Daoy (cell line): ENCODE measurements at regions not wholly inside any gene's neighbourhood (a gene's known extent, or its start where the extent isn't known, plus 50 kb on each side); places are given as distances from the start of the nearest gene placed in this dataset.

Experiments
- DNase-seq: peaks from one replicate; pipeline ENCODE4 v3.0.0-alpha.2; 2015; ENCODE audit warnings: low read depth

GRCh38 chr14:100381395-100382105 lies 58.4 kb downstream of the SLC25A47 start:
- no peak for DNase-seq

- DNase-seq, result no peak
Measured at GRCh38 chr14:100382106-100382455, 58.9 kb downstream of the SLC25A47 start.

GRCh38 chr14:100383727-100384158 lies 60.6 kb downstream of the SLC25A47 start:
- DNase-seq, result peak; percentile 85

GRCh38 chr14:100384277-100384676 lies 61.1 kb downstream of the SLC25A47 start:
- DNase-seq, result no peak

- peak; percentile 67 for DNase-seq
Measured at GRCh38 chr14:100384819-100385813, 62.0 kb downstream of the SLC25A47 start.

- DNase-seq, result peak; percentile 46
Measured at GRCh38 chr14:100386121-100386520, 63.0 kb downstream of the SLC25A47 start.

- DNase-seq, result no peak
Measured at GRCh38 chr14:100386846-100387245, 63.7 kb downstream of the SLC25A47 start.

- DNase-seq, result no peak
Measured at GRCh38 chr14:100387450-100387849, 64.3 kb downstream of the SLC25A47 start.

GRCh38 chr14:100388103-100389054 lies 65.2 kb downstream of the SLC25A47 start:
- no peak for DNase-seq

- no peak for DNase-seq
Measured at GRCh38 chr14:100389497-100390104, 66.5 kb downstream of the SLC25A47 start.

GRCh38 chr14:100391173-100391572 lies 68.0 kb downstream of the SLC25A47 start:
- no peak for DNase-seq

- DNase-seq, result no peak
Measured at GRCh38 chr14:100391724-100392123, 68.6 kb downstream of the SLC25A47 start.

GRCh38 chr14:100392356-100392755 lies 69.2 kb downstream of the SLC25A47 start:
- no peak for DNase-seq

GRCh38 chr14:100393362-100393761 lies 70.2 kb downstream of the SLC25A47 start:
- DNase-seq, result no peak

- DNase-seq, result no peak
Measured at GRCh38 chr14:100393906-100394732, 71.0 kb downstream of the SLC25A47 start.

GRCh38 chr14:100394886-100395672 lies 71.9 kb downstream of the SLC25A47 start:
- DNase-seq, result no peak

- DNase-seq, result no peak
Measured at GRCh38 chr14:100396266-100396795, 73.2 kb downstream of the SLC25A47 start.

GRCh38 chr14:100397005-100397404 lies 73.9 kb downstream of the SLC25A47 start:
- DNase-seq, result no peak

GRCh38 chr14:100398044-100398443 lies 74.9 kb downstream of the SLC25A47 start:
- no peak for DNase-seq
